ENCODE measurements at regions not wholly inside any gene's neighbourhood (a gene's known extent, or its start where the extent isn't known, plus 50 kb on each side); places are given as distances from the start of the nearest gene placed in this dataset.

GRCh38 chr9:34907044-34907443, 51.0 kb upstream of the PHF24 start:
- no peaks in the 10 kb centered on the region for H3K9me3 Mint-ChIP-seq
- no peak for TF ChIP-seq CTCF (IDR thresholded peaks at IDR 0.05)
- DNase-seq: no peak
- no peak overlapping the region for H3K27ac Mint-ChIP-seq
- H3K27me3 Mint-ChIP-seq (ENCODE audit: low read depth, poor library complexity): peaks cover 13% of the 10 kb centered on the region
- no peak overlapping the region for H3K4me3 Mint-ChIP-seq
- H3K36me3 Mint-ChIP-seq (ENCODE audit: low read depth): no peaks in the 10 kb centered on the region
- no peaks in the 10 kb centered on the region for H3K4me1 Mint-ChIP-seq

- Mint-ChIP-seq H3K4me3 (no peak overlapping the region), H3K36me3 (ENCODE audit: low read depth) (no peaks in the 10 kb centered on the region), H3K9me3 (no peaks in the 10 kb centered on the region), H3K27me3 (ENCODE audit: low read depth, poor library complexity) (peaks cover 67% of the 10 kb centered on the region), H3K27ac (no peak overlapping the region), H3K4me1 (no peaks in the 10 kb centered on the region)
- peak; percentile 83 for TF ChIP-seq CTCF (IDR thresholded peaks at IDR 0.05)
- peak; percentile 83 for DNase-seq
These were observed 58.4 kb upstream of the PHF24 start for GRCh38 chr9:34899535-34900158.

GRCh38 chr9:34898846-34899245, 59.2 kb upstream of the PHF24 start:
- H3K4me1 Mint-ChIP-seq: no peaks in the 10 kb centered on the region
- no peak for DNase-seq
- no peak overlapping the region for H3K27ac Mint-ChIP-seq
- H3K27me3 Mint-ChIP-seq (ENCODE audit: low read depth, poor library complexity): peaks cover 71% of the 10 kb centered on the region
- H3K9me3 Mint-ChIP-seq: no peaks in the 10 kb centered on the region
- no peak for TF ChIP-seq CTCF (IDR thresholded peaks at IDR 0.05)
- H3K4me3 Mint-ChIP-seq: no peak overlapping the region
- H3K36me3 Mint-ChIP-seq (ENCODE audit: low read depth): no peaks in the 10 kb centered on the region

- H3K4me3 Mint-ChIP-seq: no peak overlapping the region
- H3K9me3 Mint-ChIP-seq: no peaks in the 10 kb centered on the region
- no peak for TF ChIP-seq CTCF (IDR thresholded peaks at IDR 0.05)
- no peak for DNase-seq
- H3K4me1 Mint-ChIP-seq: no peaks in the 10 kb centered on the region
- H3K36me3 Mint-ChIP-seq (ENCODE audit: low read depth): no peaks in the 10 kb centered on the region
- H3K27me3 Mint-ChIP-seq (ENCODE audit: low read depth, poor library complexity): peaks cover 81% of the 10 kb centered on the region
- no peak overlapping the region for H3K27ac Mint-ChIP-seq
These were observed 62.0 kb upstream of the PHF24 start for GRCh38 chr9:34896112-34896511.

- DNase-seq: no peak
- no peak for TF ChIP-seq CTCF (IDR thresholded peaks at IDR 0.05)
- no peaks in the 10 kb centered on the region for H3K36me3 Mint-ChIP-seq (ENCODE audit: low read depth)
- H3K4me1 Mint-ChIP-seq: no peaks in the 10 kb centered on the region
- no peaks in the 10 kb centered on the region for H3K9me3 Mint-ChIP-seq
- no peak overlapping the region for H3K4me3 Mint-ChIP-seq
- H3K27ac Mint-ChIP-seq: no peak overlapping the region
- H3K27me3 Mint-ChIP-seq (ENCODE audit: low read depth, poor library complexity): peaks cover 63% of the 10 kb centered on the region
These were observed 65.2 kb upstream of the PHF24 start for GRCh38 chr9:34892886-34893285.

- no peaks in the 10 kb centered on the region for H3K36me3 Mint-ChIP-seq (ENCODE audit: low read depth)
- no peak for TF ChIP-seq CTCF (IDR thresholded peaks at IDR 0.05)
These were observed 66.7 kb upstream of the PHF24 start for GRCh38 chr9:34891386-34891785.

More at GRCh38 chr9:34891386-34891785, 66.7 kb upstream of the PHF24 start:
- no peaks in the 10 kb centered on the region for H3K4me1 Mint-ChIP-seq
- H3K4me3 Mint-ChIP-seq: no peak overlapping the region
- DNase-seq: no peak
- no peaks in the 10 kb centered on the region for H3K9me3 Mint-ChIP-seq
- no peak overlapping the region for H3K27ac Mint-ChIP-seq
- peaks cover 49% of the 10 kb centered on the region for H3K27me3 Mint-ChIP-seq (ENCODE audit: low read depth, poor library complexity)
